T-helper 17 cell (primary cell): ENCODE measurements at regions not wholly inside any gene's neighbourhood (a gene's known extent, or its start where the extent isn't known, plus 50 kb on each side); places are given as distances from the start of the nearest gene placed in this dataset.

ENCODE experiments used
- ATAC-seq: fragments of 150-1000 bp; cut with Tn5 transposase; 2 replicates; pipeline ENCODE4 v1.10.0; 2021; ENCODE audit warnings: mild to moderate bottlenecking, moderate library complexity
- DNase-seq, 3 donors: peaks; one replicate each; pipeline versions ENCODE4 v3.0.0 to v3.0.0-alpha.2; 2020 to 2021
- H3K9me3 ChIP-seq: one replicate; pipeline ENCODE4 v1.7.0; 2013; ENCODE audit warnings: low read length, mild to moderate bottlenecking; ENCODE audit not compliant: control insufficient read depth, poor library complexity, severe bottlenecking
- H3K27ac Mint-ChIP-seq: one replicate; pipeline ENCODE4 v1.8.0; 2022; ENCODE audit warnings: mild to moderate bottlenecking, moderate library complexity, mixed read lengths
- H3K27me3 Mint-ChIP-seq: one replicate; pipeline ENCODE4 v1.8.0; 2022; ENCODE audit warnings: mixed read lengths
- H3K36me3 Mint-ChIP-seq: one replicate; pipeline ENCODE4 v1.8.0; 2022; ENCODE audit warnings: low read depth, mixed read lengths
- H3K4me1 Mint-ChIP-seq: one replicate; pipeline ENCODE4 v1.8.0; 2022; ENCODE audit warnings: mild to moderate bottlenecking, mixed read lengths
- H3K4me3 Mint-ChIP-seq: one replicate; pipeline ENCODE4 v1.8.0; 2022; ENCODE audit warnings: mild to moderate bottlenecking, moderate library complexity, mixed read lengths

DNA sequence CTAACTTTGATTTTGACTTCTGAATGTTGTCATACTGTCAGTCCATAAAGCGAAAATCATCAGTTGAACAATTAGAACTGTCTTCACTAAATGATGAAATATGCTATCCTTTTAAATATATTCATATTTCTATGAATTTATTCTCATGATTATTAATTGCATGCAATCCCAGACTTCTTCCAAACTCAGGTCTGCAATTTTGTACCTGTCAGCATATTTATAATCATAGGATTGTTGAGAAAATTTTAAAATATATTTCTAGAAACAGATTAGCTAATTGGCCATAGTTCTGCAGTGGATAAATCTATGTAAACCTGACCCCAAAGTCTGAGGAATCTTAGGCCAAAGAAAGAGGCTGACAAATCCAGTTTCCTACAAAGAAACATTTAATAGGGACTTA lies 347.5 kb downstream of the SLCO4C1 start:
- ATAC-seq (no peak), DNase-seq (no peak)
- no peaks in the 10 kb centered on the region for H3K9me3 ChIP-seq
- no peaks in the 10 kb centered on the region for H3K36me3 Mint-ChIP-seq
- H3K27me3 Mint-ChIP-seq = no peaks in the 10 kb centered on the region
- H3K27ac Mint-ChIP-seq = no peak overlapping the region
- no peak overlapping the region for H3K4me3 Mint-ChIP-seq
- no peaks in the 10 kb centered on the region for H3K4me1 Mint-ChIP-seq

DNA sequence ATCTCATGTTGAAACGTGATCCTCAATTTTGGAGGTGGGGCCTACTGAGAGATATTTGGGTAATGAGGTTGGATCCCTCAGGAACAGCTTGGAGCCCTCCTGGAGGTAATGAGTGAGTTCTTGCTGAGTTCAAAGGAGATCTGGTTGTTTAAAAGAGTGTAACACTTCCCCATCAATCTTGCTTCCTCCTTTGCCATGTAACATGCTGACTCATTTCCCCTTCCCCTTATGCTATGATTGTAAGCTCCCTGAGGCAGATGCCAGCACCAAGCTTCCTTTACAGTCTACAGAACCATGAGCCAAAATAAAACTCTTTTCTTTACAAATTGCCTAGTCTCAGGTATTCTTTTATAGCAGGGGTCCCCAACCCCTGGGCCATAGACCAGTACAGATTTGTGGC lies 352.3 kb downstream of the SLCO4C1 start:
- DNase-seq (no peak), ATAC-seq (no peak)
- Mint-ChIP-seq H3K27me3 (peaks cover 6% of the 10 kb centered on the region), H3K36me3 (no peaks in the 10 kb centered on the region), H3K4me1 (no peaks in the 10 kb centered on the region), H3K4me3 (no peak overlapping the region), H3K27ac (no peak overlapping the region)
- no peaks in the 10 kb centered on the region for H3K9me3 ChIP-seq

DNA sequence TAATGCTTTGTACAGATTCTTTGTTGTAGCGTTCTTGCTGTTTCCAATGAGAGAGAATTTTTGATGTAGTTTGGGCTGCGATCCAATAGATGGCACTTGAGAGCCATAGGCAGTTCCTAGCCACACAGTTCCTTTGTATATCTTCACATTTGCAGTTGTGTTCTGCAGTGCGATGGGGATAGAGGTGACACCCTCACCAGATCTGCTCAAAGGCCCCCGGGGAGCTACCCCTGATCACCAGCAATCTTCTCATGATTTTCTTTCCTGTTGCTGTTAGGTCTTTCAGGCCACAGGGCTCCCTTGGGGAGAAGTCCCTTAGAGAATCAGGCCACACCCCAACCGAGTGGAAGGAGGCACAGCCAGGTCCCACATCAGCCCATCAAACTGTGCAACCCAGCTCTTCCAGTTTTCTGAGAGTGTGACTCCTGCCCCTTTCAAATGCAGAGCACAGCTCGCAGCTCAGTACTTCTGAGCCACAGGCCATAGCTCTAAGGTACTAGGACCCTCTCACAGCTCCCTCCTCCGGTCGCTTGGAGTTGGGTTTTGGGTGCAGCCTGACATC lies 353.7 kb downstream of the SLCO4C1 start:
- no peaks in the 10 kb centered on the region for H3K9me3 ChIP-seq
- no peaks in the 10 kb centered on the region for H3K4me1 Mint-ChIP-seq
- H3K27me3 Mint-ChIP-seq = peaks cover 6% of the 10 kb centered on the region
- H3K36me3 Mint-ChIP-seq = no peaks in the 10 kb centered on the region
- no peak overlapping the region for H3K4me3 Mint-ChIP-seq
- ATAC-seq = no peak
- H3K27ac Mint-ChIP-seq = no peak overlapping the region
- DNase-seq = no peak

DNA sequence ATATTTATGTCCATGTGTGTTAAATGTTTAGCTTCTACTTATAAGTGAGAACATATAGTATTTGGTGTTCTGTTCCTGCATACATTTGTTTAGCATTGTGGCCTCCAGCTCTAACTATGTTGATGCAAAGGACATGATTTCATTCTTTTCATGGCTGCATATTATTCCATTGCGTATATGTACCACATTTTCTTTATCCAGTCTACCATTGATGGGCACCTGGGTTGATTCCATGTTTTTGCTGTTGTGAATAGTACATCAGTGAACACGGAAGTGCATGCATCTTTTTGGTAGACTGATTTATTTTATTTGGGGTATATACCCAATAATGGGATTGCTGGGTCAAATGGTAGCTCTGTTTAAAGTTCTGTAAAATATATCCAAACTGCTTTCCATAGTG lies 359.0 kb downstream of the SLCO4C1 start:
- H3K4me3 Mint-ChIP-seq = no peak overlapping the region
- ATAC-seq = no peak
- peaks cover 6% of the 10 kb centered on the region for H3K27me3 Mint-ChIP-seq
- no peaks in the 10 kb centered on the region for H3K9me3 ChIP-seq
- H3K36me3 Mint-ChIP-seq = no peaks in the 10 kb centered on the region
- H3K27ac Mint-ChIP-seq = no peak overlapping the region
- no peaks in the 10 kb centered on the region for H3K4me1 Mint-ChIP-seq
- no peak for DNase-seq

DNA sequence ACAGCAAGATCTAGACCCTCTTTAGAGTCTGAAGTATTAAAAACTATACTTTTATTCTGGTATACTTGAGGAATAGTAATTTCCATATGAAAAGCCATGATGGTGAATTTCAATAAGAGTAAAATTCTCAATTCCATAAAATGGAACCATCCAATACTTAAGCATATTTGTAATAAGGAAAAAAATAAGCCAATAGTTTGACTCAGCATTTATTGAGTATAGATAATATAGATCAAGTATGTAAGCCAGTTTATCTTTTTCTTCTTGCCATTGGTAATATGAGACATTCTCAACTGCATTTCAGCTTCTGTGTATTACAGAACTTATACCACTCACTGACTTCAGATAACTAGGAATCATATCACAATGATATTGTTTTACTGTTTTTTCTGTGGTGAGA lies 361.0 kb downstream of the SLCO4C1 start:
- ATAC-seq (no peak), DNase-seq (no peak)
- H3K4me1 Mint-ChIP-seq = no peaks in the 10 kb centered on the region
- no peak overlapping the region for H3K4me3 Mint-ChIP-seq
- no peak overlapping the region for H3K27ac Mint-ChIP-seq
- peaks cover 6% of the 10 kb centered on the region for H3K27me3 Mint-ChIP-seq
- no peaks in the 10 kb centered on the region for H3K36me3 Mint-ChIP-seq
- no peaks in the 10 kb centered on the region for H3K9me3 ChIP-seq

DNA sequence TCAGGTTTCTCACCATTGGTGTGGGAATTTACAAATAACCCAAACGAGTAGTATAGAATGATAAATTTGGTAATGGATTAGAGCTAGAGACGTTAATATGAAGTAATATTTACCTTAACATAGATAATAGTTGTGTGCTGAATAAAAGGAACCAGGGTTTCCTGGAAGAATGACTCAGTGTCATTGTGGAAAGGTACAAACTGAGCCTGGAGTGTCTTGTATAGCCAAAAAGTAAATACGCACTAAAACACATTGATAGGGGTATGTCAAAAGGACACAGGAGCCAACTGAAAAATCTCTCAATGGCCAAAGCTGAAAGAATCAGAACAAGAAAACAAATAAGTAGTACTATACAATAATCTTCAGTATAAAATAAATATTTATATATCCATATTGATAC lies 363.5 kb downstream of the SLCO4C1 start:
- H3K9me3 ChIP-seq = no peaks in the 10 kb centered on the region
- ATAC-seq (no peak), DNase-seq (no peak)
- Mint-ChIP-seq H3K27me3 (no peaks in the 10 kb centered on the region), H3K4me3 (no peak overlapping the region), H3K27ac (no peak overlapping the region), H3K36me3 (no peaks in the 10 kb centered on the region), H3K4me1 (no peaks in the 10 kb centered on the region)

DNA sequence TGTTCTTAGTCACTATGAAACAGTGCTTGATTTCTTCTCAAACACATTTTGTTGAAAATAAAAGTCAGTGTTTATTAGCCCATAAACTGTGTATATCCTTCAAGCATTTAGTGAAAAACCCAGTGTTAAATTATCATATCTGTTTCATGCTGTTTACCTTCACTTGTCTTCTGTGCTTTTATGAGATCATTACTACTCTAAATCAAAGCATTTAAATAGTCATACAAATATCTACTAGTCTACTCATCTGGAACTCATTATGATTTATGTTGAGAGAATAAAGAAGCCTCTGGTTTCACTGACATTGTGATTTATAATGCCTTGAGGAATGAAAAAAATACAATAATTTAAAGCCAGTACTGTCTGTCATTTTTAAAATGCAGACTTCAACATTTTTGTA lies 366.5 kb downstream of the SLCO4C1 start:
- no peaks in the 10 kb centered on the region for H3K27me3 Mint-ChIP-seq
- H3K9me3 ChIP-seq = no peaks in the 10 kb centered on the region
- H3K27ac Mint-ChIP-seq = no peak overlapping the region
- DNase-seq = no peak
- no peak for ATAC-seq
- H3K36me3 Mint-ChIP-seq = no peaks in the 10 kb centered on the region
- no peak overlapping the region for H3K4me3 Mint-ChIP-seq
- no peaks in the 10 kb centered on the region for H3K4me1 Mint-ChIP-seq

DNA sequence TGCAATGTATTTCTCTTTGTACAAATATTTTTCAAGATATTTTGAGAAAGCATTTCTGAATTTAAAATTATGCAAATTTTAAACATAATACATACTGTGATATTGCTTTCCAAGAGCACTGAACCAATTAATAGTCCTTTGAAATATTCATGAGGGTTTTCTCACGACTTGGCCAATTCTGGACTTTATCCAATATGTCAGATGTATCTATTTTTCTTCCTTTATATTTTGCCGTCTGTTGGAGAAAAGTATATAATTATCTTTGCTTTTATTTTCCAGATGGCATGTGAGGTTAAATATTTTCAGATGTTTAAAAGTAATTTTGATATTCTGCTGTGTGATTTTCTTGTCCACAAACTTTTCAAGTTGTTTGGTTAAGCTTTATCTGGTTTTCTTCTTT lies 378.9 kb downstream of the SLCO4C1 start:
- H3K4me3 Mint-ChIP-seq = no peak overlapping the region
- no peak overlapping the region for H3K27ac Mint-ChIP-seq
- H3K36me3 Mint-ChIP-seq = no peaks in the 10 kb centered on the region
- H3K27me3 Mint-ChIP-seq = no peaks in the 10 kb centered on the region
- H3K4me1 Mint-ChIP-seq = no peaks in the 10 kb centered on the region
- DNase-seq (no peak), ATAC-seq (no peak)
- H3K9me3 ChIP-seq = no peaks in the 10 kb centered on the region

DNA sequence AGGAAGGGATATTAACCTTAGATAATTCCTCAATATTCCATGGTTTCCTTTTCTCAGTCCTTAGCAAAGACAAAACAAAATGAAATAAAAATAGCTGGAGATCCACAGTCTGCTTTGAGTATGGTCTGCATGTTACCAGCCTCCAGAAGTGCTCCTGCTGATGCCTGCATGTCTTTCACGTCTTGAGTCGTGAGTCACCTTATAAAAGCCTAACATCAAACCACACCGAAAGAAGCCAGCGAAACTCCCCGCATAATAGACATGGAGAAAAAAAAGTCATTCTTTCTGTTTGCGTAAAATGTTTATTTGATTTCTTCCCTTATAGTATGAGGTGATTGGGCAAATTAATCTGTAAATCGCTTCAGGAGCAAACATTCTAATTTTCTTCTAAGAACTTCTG lies 380.5 kb downstream of the SLCO4C1 start:
- no peak overlapping the region for H3K27ac Mint-ChIP-seq
- no peaks in the 10 kb centered on the region for H3K4me1 Mint-ChIP-seq
- DNase-seq (no peak), ATAC-seq (no peak)
- H3K9me3 ChIP-seq = no peaks in the 10 kb centered on the region
- no peaks in the 10 kb centered on the region for H3K36me3 Mint-ChIP-seq
- H3K27me3 Mint-ChIP-seq = no peaks in the 10 kb centered on the region
- no peak overlapping the region for H3K4me3 Mint-ChIP-seq

DNA sequence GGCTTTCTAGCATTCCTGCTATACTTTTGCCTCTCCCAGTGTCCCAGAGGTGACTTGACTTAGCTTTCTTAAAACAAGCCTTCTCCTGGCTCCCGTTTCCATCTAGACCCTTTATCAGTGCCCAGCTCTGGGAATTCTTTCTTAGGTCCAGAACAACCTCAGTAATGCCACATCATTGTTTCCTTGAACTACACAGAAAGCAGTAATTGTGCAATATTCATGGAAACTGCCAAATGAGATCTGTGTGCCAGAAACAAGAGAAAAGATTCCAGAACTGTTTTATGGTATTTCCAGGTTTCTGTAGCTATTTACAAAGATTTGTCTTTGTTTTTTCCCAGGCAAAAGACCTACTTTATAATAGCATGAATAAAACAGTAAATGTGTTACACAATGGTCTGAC lies 391.3 kb downstream of the SLCO4C1 start:
- Mint-ChIP-seq H3K27ac (no peak overlapping the region), H3K4me3 (no peak overlapping the region), H3K4me1 (no peaks in the 10 kb centered on the region), H3K27me3 (no peaks in the 10 kb centered on the region), H3K36me3 (no peaks in the 10 kb centered on the region)
- DNase-seq = no peak
- no peaks in the 10 kb centered on the region for H3K9me3 ChIP-seq
- no peak for ATAC-seq

DNA sequence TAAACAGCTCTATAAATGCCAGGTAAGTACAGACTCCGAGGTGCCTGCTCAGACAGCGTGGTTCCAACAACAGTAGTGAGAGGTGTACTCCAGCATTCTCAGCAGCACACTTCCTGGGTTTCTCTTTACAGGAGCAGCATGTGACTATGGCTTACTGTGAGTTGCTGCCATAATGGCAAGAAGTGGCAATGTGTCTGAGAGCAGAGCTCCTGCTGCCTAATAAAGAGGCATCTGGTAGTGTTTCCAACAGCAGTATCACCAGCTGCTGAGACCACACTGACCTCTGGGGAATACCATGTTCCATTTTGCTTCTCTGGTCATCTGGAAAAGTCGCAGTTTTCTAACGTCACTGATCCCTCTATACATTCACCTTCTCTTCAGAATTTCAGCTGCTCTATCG lies 398.2 kb downstream of the SLCO4C1 start:
- Mint-ChIP-seq H3K27me3 (no peaks in the 10 kb centered on the region), H3K4me3 (no peak overlapping the region), H3K36me3 (no peaks in the 10 kb centered on the region), H3K27ac (no peak overlapping the region), H3K4me1 (no peaks in the 10 kb centered on the region)
- ATAC-seq = no peak
- no peaks in the 10 kb centered on the region for H3K9me3 ChIP-seq
- DNase-seq = no peak

DNA sequence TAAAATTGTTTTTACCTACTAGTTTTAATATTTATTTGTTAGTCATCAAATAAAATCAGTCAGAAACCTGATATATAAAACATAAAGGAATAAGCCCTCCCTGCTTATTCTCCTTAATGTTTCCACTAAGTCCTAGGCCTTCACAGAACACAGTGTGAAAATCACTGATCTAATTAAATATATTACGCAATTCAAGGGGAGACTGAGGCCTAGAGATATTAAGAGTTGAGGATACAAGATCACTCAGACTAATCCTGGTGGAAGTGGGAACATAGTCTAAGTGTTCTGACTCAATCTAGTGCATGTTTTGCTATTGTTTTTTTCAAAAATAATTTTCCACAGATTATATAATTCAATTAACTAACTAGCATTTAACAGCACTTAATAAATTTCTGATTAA lies 401.1 kb downstream of the SLCO4C1 start:
- Mint-ChIP-seq H3K27me3 (no peaks in the 10 kb centered on the region), H3K36me3 (no peaks in the 10 kb centered on the region), H3K4me3 (no peak overlapping the region), H3K27ac (no peak overlapping the region), H3K4me1 (no peaks in the 10 kb centered on the region)
- H3K9me3 ChIP-seq = no peaks in the 10 kb centered on the region
- ATAC-seq = no peak
- no peak for DNase-seq

DNA sequence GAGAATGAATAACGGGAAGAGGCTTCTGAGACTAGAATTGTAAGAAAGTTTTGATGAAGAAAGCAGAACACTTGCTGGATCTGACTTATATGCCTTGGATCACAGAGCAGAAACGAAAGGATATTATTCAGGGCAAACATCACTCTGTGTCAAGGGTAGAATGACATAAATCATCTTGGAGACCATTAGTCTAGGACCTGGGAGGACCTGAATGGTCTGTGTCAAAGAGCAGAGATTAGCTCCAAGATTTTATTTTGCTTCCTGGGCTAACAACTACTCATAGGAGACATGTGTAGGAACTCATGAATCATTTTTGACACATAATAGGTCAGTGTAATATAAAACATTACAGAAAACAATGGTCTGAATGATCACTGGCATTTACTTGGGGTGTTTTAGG lies 417.9 kb downstream of the SLCO4C1 start:
- DNase-seq (no peak), ATAC-seq (no peak)
- Mint-ChIP-seq H3K27ac (no peak overlapping the region), H3K36me3 (no peaks in the 10 kb centered on the region), H3K4me1 (no peaks in the 10 kb centered on the region), H3K4me3 (no peak overlapping the region), H3K27me3 (no peaks in the 10 kb centered on the region)
- H3K9me3 ChIP-seq = no peaks in the 10 kb centered on the region

DNA sequence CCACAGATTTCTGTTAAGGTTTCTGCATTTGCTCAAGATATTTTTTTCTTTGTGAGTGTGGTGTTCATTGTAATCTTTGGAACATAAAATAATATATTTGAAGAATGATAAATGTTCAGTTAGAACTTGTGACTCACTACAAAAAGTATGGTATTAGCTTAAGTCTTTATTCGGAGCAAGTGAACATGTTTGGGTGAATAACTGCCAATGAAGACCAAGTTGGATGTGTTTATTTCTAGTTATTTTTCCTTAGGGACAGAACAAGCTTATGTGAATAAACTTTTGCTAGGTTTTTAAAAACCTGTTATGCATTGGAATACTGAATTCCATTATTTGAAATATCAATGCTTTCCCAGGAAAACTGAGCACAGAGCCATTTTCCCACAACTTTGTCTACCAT lies 418.6 kb downstream of the SLCO4C1 start:
- no peak overlapping the region for H3K4me3 Mint-ChIP-seq
- no peaks in the 10 kb centered on the region for H3K4me1 Mint-ChIP-seq
- H3K9me3 ChIP-seq = no peaks in the 10 kb centered on the region
- DNase-seq = no peak
- no peak overlapping the region for H3K27ac Mint-ChIP-seq
- no peaks in the 10 kb centered on the region for H3K36me3 Mint-ChIP-seq
- no peak for ATAC-seq
- no peaks in the 10 kb centered on the region for H3K27me3 Mint-ChIP-seq

DNA sequence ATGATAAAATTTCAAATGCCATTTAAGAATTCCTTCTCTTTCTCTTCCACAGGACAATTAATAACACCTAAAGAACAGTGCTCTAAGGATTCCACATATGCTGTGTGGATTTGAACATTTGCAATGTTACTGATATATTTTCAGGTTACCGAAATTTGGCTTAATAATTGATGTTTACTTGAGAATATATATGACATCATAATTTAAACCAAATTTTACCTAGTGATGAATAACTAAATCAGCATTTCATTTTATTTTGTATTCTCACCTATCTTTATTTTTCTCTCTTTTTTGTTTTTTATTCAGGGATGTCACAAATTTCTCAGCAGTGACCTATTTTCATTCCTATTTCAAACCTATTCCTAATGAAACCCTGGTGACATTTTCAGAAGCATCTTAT lies 429.6 kb downstream of the SLCO4C1 start:
- H3K4me3 Mint-ChIP-seq = no peak overlapping the region
- no peaks in the 10 kb centered on the region for H3K4me1 Mint-ChIP-seq
- H3K36me3 Mint-ChIP-seq = no peaks in the 10 kb centered on the region
- no peak overlapping the region for H3K27ac Mint-ChIP-seq
- H3K9me3 ChIP-seq = no peaks in the 10 kb centered on the region
- ATAC-seq (no peak), DNase-seq (no peak)
- H3K27me3 Mint-ChIP-seq = no peaks in the 10 kb centered on the region
